ENCODE measurements at regions not wholly inside any gene's neighbourhood (a gene's known extent, or its start where the extent isn't known, plus 50 kb on each side); places are given as distances from the start of the nearest gene placed in this dataset.
"Not testable (repeated sequence)": the region's sequence is repeated elsewhere in the genome, so short reads cannot be mapped to it uniquely, and the experiment has no call there.

GRCh38 chr13:24986826-24987225, 109.1 kb upstream of the PABPC3 start:
- no peak for DNase-seq (ENCODE audit: low read depth in 2 of 2)
- TF ChIP-seq CTCF (IDR thresholded peaks at IDR 0.05; ENCODE audit: low read depth, low read length), result no peak

GRCh38 chr13:24989959-24990358, 106.0 kb upstream of the PABPC3 start:
- not testable (repeated sequence) for DNase-seq (ENCODE audit: low read depth in 2 of 2); H3K4me3 ChIP-seq (replicated peaks in 1 of 2; ENCODE audit: low read depth in 2 of 2, low read length in 2 of 2)

More at GRCh38 chr13:24986826-24987225, 109.1 kb upstream of the PABPC3 start:
- H3K4me3 ChIP-seq (replicated peaks in 1 of 2; ENCODE audit: low read depth in 2 of 2, low read length in 2 of 2), result no peak overlapping the region

GRCh38 chr13:24992946-24993345, 103.0 kb upstream of the PABPC3 start:
- DNase-seq (ENCODE audit: low read depth in 2 of 2); H3K4me3 ChIP-seq (replicated peaks in 1 of 2; ENCODE audit: low read depth in 2 of 2, low read length in 2 of 2): not testable (repeated sequence)

- no peak overlapping the region for H3K4me3 ChIP-seq (replicated peaks in 1 of 2; ENCODE audit: low read depth in 2 of 2, low read length in 2 of 2)
- peak; percentile 91 to 92 for DNase-seq (ENCODE audit: low read depth in 2 of 2)
- TF ChIP-seq CTCF (IDR thresholded peaks at IDR 0.05; ENCODE audit: low read depth, low read length), result peak; percentile 82
Observed at GRCh38 chr13:24995225-24995804, 100.6 kb upstream of the PABPC3 start.

GRCh38 chr13:24997367-24997967, 98.5 kb upstream of the PABPC3 start:
- TF ChIP-seq CTCF (IDR thresholded peaks at IDR 0.05; ENCODE audit: low read depth, low read length), result peak; percentile 61
- peak; percentile 45 to 59 for DNase-seq (ENCODE audit: low read depth in 2 of 2)
- no peak overlapping the region for H3K4me3 ChIP-seq (replicated peaks in 1 of 2; ENCODE audit: low read depth in 2 of 2, low read length in 2 of 2)

- H3K4me3 ChIP-seq (replicated peaks in 1 of 2; ENCODE audit: low read depth in 2 of 2, low read length in 2 of 2), result no peak overlapping the region
- no peak for TF ChIP-seq CTCF (IDR thresholded peaks at IDR 0.05; ENCODE audit: low read depth, low read length)
- no peak for DNase-seq (ENCODE audit: low read depth in 2 of 2)
Observed at GRCh38 chr13:24998433-24998832, 97.5 kb upstream of the PABPC3 start.

- no peak for DNase-seq (ENCODE audit: low read depth in 2 of 2)
- no peak overlapping the region for H3K4me3 ChIP-seq (replicated peaks in 1 of 2; ENCODE audit: low read depth in 2 of 2, low read length in 2 of 2)
- no peak for TF ChIP-seq CTCF (IDR thresholded peaks at IDR 0.05; ENCODE audit: low read depth, low read length)
Observed at GRCh38 chr13:25001476-25002206, 94.3 kb upstream of the PABPC3 start.

GRCh38 chr13:25002311-25002710, 93.6 kb upstream of the PABPC3 start:
- not testable (repeated sequence) for H3K4me3 ChIP-seq (replicated peaks in 1 of 2; ENCODE audit: low read depth in 2 of 2, low read length in 2 of 2)
- peak; percentile 31 to 64 for DNase-seq (ENCODE audit: low read depth in 2 of 2)

- H3K4me3 ChIP-seq (replicated peaks in 1 of 2; ENCODE audit: low read depth in 2 of 2, low read length in 2 of 2); DNase-seq (ENCODE audit: low read depth in 2 of 2): not testable (repeated sequence)
Observed at GRCh38 chr13:25004489-25004888, 91.4 kb upstream of the PABPC3 start.

All from cardiac fibroblast (primary cell).